AG10803 (cell line): ENCODE measurements at regions not wholly inside any gene's neighbourhood (a gene's known extent, or its start where the extent isn't known, plus 50 kb on each side); places are given as distances from the start of the nearest gene placed in this dataset.

ENCODE experiments used
- DNase-seq: peaks from one replicate; pipeline ENCODE4 v3.0.0; 2010; ENCODE audit warnings: low read depth
- H3K4me3 ChIP-seq: 2 replicates; pipeline ENCODE4 v1.5.1; 2011; ENCODE audit warnings: mild to moderate bottlenecking, low read length, control low read depth
- TF ChIP-seq, protein P1 (sequence below): conservative IDR thresholded peaks from 2 replicates; pipeline ENCODE4 v1.5.1; 2011; ENCODE audit warnings: mild to moderate bottlenecking, low read length, control low read depth, inconsistent platforms

DNA sequence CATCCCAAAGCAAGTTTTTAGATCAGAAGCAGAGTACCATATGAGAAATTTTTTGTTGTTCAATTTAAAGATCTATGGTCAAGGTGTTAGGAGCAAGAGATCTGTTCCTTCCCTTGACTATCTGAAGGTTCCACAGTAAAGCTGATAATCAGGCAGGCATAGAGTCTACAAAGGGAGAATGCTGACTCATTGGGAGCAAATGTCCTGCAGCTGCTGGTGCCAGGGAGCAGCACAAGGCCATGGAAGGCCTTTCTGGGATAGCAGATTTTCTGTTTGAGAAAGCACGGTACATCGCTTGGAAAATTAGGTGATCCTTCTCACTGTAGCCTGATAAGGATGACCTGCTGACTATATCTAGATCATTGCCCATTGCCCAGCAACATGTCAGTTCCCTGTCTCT is 210.1 kb upstream of the C1orf87 start:
- H3K4me3 ChIP-seq = no peak overlapping the region
- TF ChIP-seq, protein P1, sequence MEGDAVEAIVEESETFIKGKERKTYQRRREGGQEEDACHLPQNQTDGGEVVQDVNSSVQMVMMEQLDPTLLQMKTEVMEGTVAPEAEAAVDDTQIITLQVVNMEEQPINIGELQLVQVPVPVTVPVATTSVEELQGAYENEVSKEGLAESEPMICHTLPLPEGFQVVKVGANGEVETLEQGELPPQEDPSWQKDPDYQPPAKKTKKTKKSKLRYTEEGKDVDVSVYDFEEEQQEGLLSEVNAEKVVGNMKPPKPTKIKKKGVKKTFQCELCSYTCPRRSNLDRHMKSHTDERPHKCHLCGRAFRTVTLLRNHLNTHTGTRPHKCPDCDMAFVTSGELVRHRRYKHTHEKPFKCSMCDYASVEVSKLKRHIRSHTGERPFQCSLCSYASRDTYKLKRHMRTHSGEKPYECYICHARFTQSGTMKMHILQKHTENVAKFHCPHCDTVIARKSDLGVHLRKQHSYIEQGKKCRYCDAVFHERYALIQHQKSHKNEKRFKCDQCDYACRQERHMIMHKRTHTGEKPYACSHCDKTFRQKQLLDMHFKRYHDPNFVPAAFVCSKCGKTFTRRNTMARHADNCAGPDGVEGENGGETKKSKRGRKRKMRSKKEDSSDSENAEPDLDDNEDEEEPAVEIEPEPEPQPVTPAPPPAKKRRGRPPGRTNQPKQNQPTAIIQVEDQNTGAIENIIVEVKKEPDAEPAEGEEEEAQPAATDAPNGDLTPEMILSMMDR = no peak
- peak; percentile 20 for DNase-seq

DNA sequence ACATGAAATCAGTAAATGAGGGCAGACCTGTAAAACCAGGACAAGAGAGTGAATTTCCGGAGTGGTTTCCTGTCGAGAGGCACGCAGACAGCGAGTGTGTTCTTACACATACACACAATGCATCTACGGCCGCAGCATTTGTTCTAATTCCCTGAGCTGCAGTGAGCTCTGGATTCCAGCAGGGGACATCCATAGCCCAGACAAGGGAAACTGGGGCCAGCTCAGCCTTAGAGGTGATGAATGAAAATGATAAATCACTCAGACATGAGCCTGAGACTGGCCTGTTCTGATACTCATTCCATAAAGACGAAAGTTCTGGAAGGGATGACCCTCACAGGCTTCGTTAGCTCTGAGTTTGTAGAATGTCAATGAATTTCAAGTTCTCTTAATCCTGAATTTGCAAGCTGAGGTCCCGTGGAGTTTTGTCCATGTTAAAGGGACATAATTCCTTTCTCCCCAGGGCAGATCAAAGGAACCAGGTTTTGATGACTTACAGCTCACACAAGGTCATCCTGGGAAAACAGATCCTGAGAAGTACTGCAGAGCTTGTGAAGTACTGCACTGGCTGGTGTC is 207.9 kb upstream of the C1orf87 start:
- DNase-seq = peak; percentile 70
- H3K4me3 ChIP-seq = no peak overlapping the region
- TF ChIP-seq, protein P1 = peak; percentile 90

DNA sequence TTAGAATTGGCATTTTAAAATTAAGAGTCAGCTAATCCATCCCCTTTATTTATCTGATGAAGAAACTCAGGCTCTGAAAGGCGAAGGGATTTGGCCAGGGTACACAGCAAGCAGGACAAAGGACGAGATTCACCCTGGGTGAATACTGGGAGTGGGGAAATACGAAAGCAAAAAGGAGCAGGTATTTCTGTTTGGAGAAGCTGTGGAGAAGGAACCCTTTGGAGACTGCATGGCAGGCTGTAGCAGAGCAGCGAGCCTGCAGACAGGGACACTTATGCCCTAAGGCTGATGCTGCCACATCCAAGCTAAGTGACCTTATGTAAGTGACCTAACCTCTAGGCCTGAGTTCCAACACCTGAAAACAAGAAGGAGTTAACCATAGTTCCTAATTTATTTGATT is 207.2 kb upstream of the C1orf87 start:
- no peak overlapping the region for H3K4me3 ChIP-seq
- TF ChIP-seq, protein P1 = no peak
- DNase-seq = no peak

DNA sequence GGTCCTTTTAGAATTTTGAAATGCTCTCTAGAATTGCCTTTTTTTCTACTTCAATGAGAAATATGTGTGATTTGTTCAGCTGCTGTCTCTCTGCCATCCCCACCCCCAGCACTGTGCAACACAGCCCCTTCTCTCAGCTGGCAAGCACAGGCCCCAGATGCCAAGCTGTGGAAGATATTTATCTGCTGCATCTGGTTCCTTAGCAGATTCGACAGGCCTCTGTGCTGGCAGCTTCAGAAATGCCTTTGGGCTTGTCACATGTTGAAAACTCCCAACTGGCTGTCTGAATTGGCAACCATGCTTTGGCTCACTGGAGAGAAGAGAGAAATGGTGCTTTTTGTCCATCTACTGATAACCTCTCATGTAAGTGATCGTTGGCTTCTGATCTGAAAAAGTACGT is 206.7 kb upstream of the C1orf87 start:
- TF ChIP-seq, protein P1 = no peak
- no peak overlapping the region for H3K4me3 ChIP-seq
- DNase-seq = peak; percentile 74

DNA sequence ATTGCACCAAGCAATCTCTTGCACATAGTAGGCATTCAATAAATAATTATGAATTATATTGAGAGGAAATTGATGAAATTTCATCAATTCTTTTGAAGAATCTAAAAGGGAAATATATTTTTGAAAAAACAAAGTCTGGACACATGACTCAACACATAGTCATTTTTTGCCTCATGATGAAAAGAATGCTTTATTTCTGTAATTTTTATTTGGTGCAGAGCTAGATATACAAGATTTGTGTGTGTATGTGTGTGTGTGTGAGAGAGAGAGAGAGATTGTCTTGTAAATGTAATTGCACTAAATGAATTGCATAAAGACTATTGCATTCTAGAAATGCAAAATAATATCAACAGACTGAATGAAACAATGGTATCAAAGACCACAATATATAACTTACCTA is 206.2 kb upstream of the C1orf87 start:
- DNase-seq = peak; percentile 74
- no peak overlapping the region for H3K4me3 ChIP-seq
- TF ChIP-seq, protein P1 = no peak

DNA sequence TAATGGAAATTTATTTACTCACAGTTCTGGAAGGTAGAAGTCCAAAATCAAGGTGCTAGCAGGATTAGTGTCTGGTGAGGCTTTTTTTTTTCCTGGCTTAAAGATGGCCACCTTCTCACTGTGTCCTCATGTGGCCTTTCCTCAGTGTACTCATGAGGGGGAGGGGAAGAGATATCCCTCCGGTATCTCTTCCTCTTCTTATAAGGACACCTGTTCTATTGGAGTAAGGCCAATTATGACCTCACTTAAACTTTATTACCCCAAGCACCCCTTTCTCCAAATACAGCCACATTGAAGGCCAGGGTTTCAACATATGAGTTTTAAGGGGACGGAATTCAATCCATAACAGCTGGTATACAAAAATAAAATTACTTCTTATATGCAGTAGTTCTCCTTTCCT is 203.7 kb upstream of the C1orf87 start:
- no peak for DNase-seq
- H3K4me3 ChIP-seq = no peak overlapping the region
- TF ChIP-seq, protein P1 = no peak

DNA sequence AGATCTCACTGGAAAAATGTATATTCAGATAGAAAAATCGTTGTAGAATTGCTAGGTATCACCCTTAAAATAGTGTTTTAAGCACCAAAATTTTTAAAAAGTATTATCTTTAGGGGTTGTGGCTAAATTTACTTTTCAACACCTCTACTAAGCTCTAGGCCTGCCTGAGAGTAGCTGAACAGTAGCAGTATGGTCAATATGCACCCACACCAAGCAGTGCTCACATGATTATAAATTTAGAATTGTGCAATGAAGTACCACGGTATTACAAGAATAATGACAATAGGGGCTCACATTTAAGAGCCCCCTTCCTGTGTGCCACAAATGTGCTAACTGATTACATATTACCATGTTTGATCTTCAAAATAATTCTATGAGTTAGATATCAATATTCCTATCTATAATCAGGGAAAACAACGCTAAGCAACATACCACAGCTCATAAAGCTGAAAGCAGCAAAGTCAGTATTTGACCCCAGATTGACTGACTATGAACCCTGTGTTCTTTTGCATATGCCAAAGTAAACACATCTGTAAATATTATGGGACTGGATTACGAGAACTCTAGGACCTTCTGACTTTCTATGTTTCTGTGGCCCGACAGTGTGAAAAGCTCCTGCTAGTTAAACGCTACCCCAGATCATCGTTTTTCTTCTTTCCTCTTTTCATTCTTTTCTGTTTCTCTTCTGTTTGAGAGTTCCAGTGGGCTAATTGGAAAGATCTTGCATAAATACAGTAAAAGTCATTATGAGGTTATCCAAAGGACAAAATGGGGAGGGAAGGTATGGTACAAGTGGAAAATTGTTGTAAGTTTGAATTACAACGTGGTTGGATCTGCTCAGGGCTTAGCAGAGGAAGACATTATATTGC is 201.1 kb upstream of the C1orf87 start:
- H3K4me3 ChIP-seq = no peak overlapping the region
- DNase-seq = no peak
- TF ChIP-seq, protein P1 = no peak
